ENCODE measurements at regions not wholly inside any gene's neighbourhood (a gene's known extent, or its start where the extent isn't known, plus 50 kb on each side); places are given as distances from the start of the nearest gene placed in this dataset.
"Not testable (repeated sequence)": the region's sequence is repeated elsewhere in the genome, so short reads cannot be mapped to it uniquely, and the experiment has no call there.

DNA sequence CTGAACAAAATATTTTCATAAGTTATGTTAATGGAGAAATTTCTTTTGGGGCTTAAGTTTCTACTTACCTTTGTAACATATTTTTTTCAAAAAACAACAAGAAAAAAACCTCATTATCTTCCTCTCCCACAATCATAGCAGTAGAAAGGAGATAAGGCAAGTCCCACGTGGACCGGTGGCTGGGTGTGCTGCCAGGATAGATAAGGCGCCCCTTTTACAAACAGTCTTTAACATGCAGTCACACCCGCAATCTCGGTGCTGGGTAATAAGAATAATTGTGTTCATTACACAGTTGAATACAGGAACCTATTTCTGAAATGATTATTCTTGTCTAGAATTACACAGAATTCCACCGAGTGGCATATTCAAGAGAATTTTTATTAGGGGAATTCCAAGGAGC is 1202.3 kb downstream of the UQCRFS1 start:
- no peak for DNase-seq

DNA sequence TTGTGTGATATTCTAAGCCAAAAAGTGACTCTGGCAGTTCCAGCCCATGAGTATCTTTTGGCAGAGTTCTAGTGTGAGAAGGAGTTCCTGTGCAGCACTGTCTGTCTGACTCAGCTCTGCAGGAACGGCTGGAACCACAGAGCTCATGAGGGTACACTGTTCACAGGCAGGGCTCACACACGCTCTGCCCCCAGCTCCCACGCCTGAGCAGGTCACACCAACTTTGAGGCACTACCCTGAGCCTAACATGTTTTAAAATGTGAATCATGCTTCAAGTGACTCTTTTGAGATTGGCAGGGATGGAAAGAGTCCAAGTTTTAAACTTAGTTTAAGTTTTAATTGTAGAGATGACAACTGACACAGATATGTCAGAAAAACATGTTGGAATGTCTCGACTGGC is 1203.3 kb downstream of the UQCRFS1 start:
- DNase-seq = no peak

DNA sequence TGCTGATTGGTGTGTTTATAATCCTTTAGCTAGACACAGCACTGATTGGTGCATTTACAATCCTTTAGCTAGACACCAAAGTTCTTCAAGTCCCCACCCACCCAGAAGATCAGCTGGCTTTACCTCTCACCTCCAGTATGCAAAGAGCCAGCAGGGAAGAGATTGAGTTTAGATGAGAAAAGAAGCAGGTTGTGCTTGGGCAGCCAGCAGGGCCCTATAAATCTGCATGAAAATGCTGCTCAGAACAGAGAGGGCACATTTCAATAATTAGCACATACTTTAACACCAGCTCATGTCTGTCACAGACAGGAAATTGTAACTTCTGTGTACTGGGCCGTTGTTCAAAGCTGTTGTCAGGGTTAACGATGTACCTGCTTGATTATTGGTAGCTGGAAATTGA is 1204.3 kb downstream of the UQCRFS1 start:
- DNase-seq = no peak

DNA sequence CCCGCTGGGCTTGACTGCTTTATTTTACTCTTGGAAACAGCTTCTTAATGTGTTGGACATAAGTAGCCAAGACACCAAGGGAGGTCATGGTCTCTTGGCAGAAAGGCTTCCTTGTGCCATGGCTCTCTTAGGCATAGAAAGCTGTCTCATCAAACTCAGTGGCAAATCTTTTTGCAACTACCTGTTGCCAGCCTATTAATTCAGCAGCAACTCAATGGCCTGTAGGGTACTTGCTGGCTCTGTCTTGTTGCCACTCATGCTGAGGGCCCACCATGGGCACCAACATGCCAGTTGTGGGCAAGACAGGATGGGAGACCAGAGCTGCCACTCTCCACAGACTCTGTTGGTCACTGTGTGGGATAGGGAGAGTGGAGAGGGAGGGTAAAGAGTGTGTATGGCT is 1209.4 kb downstream of the UQCRFS1 start:
- DNase-seq = no peak

DNA sequence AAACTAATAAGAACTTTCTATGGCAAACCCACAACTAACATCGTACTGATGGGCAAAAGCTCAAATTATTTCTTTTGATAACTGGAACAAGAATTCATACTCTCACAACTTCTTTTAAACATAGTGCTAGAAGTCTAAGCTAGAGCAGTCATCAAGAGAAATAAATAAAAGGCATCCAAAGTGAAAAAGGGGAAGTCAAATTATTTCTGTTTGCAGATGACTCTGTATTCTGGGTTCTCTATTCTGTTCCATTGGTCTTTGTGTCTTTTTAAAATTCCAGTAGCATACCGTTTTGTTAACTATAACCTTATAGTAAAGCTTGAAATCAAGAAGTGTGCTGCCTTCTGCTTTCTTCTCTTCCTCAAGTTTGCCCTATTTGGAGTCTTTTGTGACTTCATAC is 1215.9 kb downstream of the UQCRFS1 start:
- no peak for DNase-seq

DNA sequence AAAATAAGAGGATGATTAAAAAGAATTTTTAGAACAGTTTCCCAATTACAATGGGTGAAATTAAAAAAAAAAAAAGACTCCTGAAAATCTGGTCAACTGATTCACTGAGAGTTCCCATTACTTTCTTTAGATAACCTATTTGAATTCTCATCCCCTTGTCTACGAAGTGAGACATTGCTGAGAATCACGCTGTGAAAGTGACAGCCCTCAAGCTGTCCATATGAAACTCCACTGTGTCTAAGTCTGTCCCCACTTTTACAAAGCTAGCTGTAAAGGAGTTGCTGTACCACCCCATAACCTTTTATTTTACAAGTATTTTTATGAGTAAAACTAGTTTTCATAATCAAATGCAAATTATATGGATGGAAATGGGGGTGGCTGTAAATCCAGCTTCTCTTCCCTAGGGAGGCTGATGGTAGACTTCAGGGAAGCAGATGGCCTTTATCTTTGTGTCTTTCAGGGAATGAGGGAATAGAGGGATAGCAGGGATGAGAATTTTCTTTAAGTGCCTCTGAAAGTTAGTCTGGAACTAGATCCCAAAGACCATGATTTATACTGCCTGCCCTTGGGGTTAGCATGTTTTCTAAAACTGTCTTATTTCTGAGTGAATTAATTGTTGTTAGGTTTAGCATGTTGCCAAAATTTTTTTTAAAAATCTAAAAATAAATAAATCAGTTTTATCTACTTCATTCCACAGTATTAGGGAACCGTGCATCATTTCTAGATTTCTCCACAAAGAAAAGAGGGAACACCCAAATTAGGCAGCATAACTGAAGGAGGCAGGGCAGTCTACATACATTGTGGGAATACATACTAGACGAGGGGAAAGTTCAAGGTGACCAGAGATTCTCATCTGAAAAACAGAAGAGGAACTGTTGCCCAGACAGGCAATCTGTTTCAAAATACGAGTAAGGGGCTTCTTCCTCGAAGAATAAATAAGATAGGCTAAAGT is 1219.1 kb downstream of the UQCRFS1 start:
- no peak for DNase-seq

DNA sequence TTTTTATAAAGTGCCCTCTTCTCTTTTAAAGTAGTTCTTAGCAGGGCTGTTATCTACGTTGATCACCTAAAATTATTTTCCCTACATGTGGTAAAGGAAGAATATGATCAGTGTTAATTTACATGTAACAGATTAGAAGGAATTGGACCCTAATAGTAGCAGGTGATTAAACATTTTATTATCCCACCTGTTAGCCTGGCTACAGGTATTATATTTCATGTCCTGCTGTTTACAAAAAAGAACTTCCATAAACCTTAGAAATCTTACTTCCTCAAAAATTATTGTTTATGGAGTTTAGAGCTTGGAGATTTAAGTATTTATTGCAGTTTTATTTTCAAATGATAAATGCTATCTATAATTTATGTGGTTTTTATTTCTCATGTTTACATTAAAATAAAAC is 1226.7 kb downstream of the UQCRFS1 start:
- no peak for DNase-seq

DNA sequence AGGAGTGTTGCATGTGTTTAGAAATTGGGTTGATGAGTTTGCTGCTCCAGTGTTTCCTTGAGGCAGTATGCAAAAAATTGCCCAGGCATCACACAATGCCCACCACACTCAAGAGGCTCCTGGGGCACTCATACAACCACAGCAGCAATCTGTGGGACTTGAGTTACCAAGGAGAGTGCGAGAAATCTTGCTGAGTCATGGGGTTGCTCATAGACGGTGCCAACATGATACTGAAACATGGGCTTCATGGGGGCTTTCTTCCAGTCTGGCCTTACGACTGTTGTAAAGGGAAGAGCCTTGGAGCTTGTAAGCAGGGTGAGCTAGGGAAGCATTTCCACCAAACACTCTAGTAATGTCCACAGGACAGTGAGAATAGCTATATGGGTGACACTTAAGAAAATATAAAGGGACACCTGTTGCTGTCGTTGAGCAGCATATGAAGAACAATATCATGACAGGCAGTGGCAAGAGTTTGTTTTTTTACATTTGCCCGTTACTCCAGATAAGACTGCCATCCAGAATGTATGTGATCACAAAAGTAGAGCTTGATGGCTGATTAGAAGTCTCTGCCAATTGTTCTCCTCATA is 1237.4 kb downstream of the UQCRFS1 start:
- DNase-seq = no peak

DNA sequence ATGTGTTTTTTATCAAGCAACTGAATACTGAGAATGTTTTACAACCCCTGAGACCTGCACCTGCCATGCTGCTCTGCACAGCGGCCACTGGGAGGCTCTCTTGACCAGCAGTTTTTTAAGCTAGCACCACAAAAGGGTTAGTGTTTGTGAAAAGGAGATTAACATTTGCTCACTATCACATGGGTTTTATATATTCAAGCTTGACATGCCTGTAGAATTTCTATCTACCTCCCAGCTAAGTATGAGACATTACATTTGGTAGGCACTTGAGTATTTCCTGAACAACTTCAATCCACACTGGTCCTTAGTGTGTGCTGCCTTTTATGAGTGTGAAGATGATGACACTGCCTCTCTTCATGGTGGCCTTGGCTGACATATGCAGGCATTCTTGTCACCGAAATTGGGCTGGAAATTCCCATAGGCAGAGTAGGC is 1238.9 kb downstream of the UQCRFS1 start:
- peak in 30 of 56 donors; percentile 1 to 51 (median 18) for DNase-seq

DNA sequence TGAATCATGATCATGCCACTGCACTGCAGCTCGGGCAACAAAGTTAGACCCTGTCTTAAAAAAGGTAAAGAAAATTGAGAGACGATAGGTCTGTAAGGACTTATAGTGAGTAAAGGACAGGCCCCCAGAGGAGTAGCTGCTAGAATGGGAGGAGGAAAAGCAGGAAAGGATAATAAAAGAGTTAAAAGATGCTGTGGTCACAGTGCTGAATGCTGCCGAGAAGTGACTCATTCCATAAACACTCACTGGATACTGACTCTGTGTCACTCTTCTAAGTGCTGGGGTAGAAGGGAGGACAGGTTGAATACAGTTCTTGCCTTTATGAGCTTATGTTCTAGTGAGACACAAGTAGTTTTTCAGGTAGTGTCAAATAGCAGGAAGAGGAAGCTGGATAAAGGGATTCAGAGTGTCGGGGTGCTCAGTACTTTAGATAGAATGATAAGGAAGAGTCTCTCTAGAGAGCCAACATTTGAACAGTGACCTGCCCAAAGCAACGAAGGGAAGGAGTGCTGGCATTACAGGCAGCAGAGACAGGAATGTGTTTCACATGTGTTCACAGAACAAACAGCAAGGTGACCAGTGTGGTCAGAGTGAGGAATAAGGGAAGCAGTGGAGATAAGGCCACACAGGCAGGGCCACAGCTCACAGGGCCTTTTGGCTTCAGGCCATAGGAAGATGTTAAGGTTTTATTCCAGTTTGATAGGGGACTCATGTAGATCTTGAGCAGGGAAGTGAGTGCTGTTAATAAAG is 1240.5 kb downstream of the UQCRFS1 start:
- DNase-seq = no peak

DNA sequence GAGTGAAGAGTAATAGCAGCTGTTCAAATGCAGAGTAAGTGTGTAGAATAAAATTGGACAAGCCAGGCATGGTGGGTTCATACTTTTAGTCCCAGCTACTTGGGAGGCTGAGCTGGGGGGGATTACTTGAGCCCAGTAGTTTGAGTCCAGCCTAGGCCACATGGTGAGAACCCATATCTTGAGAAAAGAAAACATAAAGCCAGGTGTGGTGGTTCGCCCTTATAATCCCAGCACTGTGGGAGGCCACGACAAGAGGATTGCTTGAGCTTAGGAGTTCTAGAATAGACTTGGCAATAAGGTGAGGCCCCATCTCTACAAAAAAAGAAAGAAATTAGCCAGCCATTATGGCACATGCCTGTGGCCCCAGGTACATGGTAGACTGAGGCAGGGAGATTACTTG is 1241.1 kb downstream of the UQCRFS1 start:
- DNase-seq = no peak

DNA sequence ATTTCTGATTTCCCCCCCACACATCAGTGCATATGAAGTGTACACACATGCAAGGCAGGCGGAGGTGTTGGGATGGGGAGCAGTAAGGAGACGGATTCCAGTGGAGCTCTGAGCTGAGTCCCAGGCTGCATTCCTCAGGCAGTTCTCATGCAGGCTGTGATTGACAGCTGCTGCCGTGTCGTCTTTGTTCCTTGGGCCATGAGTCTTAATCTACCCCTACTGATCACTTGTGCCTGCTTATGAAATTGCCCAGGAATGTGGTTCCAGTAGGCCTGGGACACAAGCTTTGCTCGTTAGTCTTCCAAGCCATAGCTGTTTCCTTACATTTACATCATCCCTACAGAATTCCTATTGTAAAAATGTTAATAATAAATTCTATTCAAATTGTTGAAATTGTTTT is 1241.9 kb downstream of the UQCRFS1 start:
- no peak for DNase-seq

DNA sequence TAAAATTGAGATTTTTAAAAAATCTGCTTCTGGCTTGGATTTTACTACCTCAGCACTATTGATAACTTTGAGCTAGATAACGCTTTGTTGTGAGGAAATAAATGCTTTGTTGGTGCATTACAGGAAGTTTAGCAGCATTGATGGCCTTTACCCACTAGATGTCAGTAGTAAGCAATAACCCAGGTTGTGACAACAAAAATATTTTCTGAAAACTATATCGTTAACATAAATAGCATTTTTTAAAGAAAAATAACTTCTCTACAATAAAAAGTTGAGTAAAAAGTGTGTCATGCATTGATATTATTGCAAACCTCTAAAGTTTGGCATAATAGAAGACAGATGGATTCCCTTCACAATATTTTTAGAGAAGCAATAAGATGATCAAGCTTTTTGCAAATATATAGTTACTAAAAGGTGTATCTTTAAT is 1246.5 kb downstream of the UQCRFS1 start:
- DNase-seq = no peak

DNA sequence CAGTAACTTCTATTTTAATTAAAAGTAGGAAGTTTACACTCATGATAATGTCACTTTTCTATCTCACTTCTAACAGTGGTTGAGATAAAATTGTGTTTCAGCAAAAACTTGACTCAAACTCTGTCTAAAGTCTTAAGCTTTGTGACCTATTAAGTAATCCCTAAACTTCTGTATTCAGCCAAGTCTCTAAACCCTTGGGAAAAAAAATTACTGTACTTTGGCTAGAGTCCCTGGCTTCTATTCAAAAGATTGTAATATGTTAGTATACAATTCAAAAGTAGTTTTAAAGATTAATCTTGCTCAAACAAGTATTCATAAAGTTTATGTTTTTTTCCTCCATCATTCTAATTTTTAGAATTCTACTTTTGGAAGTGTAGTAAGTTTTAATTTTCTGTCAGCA is 1248.8 kb downstream of the UQCRFS1 start:
- no peak for DNase-seq

DNA sequence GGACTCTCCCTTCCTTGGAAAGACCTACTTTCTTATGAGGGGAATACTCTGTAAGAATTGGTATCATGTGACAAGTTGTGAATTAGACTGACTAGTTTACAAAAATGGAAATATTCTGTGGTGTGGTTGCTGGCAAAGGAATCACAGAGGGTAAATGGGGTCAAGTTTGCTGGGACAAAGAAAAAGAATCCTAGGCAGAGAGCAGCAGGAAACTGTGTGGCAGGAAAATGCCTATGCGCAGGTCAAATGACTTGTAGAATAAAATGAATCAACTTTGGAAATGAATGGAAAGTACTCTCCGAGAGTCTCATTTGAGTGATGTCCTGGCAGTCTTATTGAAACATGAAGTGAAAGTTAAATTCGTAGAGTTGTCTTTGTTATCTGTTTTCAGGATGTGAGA is 1250.7 kb downstream of the UQCRFS1 start:
- DNase-seq = no peak

DNA sequence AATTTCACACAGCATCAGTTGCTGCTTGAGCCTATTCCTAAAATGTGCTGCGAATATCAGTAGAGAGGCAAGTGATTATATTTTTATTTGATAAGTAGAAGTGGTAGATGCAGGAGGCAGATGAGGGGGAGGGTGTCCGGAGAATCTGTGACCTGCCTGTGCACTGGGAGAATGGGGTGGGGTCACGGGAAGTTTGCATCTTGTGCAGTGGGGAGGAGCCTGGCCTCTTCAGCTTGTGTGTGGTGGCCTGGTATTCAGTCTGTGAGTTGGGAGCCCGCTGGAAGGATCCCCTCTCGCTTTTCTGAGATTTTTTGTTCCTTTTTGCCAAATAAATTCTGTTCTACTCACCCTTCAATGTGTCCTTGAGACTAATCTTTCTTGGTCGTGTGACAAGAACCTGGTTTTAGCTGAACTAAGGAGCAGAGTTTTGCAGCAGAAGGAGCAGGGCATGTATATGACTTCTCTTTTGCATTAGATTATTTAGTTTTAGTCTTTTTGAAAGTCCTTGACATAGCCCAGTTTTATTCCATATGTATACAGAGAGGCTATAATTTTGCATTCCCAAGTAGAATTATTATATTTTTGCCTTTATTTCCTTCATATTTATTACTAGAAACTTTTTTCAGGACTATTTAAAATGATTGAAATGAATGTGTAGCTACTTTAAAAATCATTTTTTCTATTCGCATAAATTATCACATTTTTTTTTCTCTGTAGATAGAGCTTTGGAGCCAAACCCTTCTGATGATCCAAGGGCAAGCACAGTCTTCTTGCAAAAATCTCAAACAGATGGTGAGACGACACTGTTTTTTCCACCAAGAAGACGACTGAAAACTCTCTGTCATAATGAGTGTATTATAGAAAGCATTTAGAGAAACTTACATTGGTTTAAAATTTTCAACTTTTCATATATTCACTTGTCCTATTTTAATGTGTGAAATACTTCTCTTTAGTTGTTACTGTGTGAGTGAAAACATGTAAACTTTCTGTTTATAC is 1257.2 kb downstream of the UQCRFS1 start:
- DNase-seq = no peak

DNA sequence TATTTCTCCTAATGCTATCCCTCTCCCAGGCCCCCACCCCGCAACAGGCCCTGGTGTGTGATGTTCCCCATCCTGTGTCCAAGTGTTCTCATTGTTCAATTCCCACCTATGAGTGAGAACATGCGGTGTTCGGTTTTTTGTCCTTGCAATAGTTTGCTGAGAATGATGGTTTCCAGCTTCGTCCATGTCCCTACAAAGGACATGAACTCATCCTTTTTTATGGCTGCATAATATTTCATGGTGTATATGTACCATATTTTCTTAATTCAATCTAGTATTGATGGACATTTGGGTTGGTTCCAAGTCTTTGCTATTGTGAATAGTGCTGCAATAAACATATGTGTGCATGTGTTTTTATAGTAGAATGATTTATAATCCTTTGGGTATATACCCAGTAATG is 1270.3 kb downstream of the UQCRFS1 start:
- not testable (repeated sequence) for DNase-seq

DNA sequence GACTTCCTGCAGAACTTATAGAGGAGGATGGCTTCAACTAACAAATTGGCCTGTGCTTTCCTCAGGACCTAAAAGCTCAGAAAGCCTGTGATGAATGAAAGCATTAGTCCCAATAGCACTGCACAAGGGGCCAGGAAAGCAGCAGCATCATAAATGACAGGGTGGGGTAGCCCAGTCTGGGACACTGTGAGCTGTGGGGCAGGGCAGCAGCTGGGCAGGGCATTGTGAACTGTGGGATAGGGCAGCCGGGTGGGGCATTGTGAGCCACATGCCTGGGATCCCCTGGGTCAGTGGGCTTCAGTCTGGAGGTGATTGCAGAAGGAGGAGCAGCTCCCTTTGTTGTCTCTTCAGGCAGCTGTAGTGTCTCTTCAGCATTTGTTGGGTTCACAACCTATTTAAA is 1276.8 kb downstream of the UQCRFS1 start:
- DNase-seq = no peak

DNA sequence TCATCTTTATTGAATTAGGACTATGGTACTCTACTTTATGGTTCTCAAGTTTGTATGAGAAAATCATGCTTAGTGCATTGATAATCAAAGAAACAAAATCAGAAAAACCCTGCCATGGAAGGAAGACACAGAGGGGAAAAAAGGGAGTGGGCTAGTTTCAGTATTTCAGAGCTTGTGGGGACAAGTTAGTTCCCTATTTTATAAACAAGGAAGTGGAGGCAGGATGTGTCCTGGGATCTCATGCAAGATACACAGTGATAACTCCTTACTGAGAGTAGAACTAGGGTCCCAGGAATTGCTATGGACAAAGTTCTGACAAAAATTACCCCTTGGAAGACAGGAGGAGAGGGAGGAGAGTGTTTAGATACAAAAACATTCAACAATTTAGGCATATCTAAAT is 1277.3 kb downstream of the UQCRFS1 start:
- DNase-seq = no peak

DNA sequence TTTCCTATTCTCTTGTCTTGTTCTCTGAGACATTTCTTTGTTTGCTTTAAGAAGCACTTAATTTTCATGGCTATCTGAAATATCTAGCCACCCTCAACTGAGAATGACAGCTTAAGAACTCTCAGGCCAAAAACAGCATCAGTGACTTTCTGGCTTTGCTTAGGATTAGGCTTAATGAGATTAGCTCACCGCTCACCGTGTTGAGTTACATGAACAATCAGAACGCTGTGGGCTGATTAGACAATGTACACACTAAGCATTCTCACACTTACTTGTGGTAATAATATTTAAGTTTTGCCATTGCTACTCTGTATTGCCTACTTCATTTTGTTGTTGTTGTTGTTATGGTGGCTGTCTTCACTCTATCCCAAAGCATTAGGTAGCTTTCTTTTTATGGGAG is 1283.6 kb downstream of the UQCRFS1 start:
- DNase-seq = no peak

DNA sequence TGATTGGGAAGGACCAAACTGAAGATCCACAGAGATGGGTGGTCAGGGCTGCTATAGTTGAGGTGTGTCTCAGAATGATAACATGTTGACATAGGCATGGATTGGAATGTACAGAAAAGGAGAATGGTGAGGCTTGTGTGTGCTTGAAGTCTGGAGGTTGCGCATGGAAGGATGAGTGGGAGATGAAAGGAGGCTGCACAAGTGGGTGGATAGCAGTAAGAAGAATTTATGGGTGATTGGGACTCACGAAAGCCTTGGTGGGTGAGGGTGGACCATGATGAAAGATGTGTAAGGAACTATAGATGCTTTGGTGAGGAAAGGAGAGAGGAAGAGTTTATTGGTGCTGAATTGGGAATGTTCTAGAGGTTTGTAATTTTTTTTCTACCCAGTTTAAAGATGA is 1287.7 kb downstream of the UQCRFS1 start:
- no peak for DNase-seq

All from amygdala (tissue), 56 donors.